ENCODE measurements at regions not wholly inside any gene's neighbourhood (a gene's known extent, or its start where the extent isn't known, plus 50 kb on each side); places are given as distances from the start of the nearest gene placed in this dataset.

DNA sequence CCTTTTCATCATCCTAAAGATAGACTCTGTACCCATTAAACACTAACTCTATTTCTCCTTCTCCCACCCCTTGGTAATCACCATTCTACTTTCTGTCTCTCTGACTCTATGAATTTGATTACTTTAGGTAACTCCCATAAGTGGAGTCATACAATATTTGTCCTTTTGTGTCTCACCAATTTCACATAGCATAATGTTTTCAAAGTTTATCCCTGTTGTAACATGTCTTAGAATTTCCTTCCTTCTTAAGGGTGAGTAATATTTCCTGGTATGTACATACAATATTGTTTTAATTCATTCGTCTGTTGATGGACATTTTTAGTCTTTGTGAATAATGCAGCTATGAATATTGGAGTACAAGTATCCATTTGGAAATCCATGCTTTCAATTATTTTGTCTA lies 50.9 kb upstream of the CDCA7L start:
- TF ChIP-seq, protein P1, sequence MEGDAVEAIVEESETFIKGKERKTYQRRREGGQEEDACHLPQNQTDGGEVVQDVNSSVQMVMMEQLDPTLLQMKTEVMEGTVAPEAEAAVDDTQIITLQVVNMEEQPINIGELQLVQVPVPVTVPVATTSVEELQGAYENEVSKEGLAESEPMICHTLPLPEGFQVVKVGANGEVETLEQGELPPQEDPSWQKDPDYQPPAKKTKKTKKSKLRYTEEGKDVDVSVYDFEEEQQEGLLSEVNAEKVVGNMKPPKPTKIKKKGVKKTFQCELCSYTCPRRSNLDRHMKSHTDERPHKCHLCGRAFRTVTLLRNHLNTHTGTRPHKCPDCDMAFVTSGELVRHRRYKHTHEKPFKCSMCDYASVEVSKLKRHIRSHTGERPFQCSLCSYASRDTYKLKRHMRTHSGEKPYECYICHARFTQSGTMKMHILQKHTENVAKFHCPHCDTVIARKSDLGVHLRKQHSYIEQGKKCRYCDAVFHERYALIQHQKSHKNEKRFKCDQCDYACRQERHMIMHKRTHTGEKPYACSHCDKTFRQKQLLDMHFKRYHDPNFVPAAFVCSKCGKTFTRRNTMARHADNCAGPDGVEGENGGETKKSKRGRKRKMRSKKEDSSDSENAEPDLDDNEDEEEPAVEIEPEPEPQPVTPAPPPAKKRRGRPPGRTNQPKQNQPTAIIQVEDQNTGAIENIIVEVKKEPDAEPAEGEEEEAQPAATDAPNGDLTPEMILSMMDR (conservative IDR thresholded peaks at IDR 0.05 in 1 of 2, IDR thresholded peaks at IDR 0.05 in 1 of 2; ENCODE audit: low read depth in 1 of 2, low read length in 2 of 2): no peak
- TF ChIP-seq EZH2 (IDR thresholded peaks at IDR 0.05; ENCODE audit: low read length, missing control alignments): no peak

Measured in fibroblast of lung (primary cell).